Vagina (tissue), 2 donors: ENCODE measurements at regions not wholly inside any gene's neighbourhood (a gene's known extent, or its start where the extent isn't known, plus 50 kb on each side); places are given as distances from the start of the nearest gene placed in this dataset.

Source experiments
- CTCF ChIP-seq, 3 experiments: fragments of 450-650 bp in 2 of 3; fragments of 200-600 bp in 1 of 3; sonication (generic) in 1 of 3; IDR thresholded peaks; one replicate each; pipeline ENCODE4 v1.5.1; 2017 to 2019; ENCODE audit warnings: antibody characterized with exemption in 3 of 3, mild to moderate bottlenecking in 2 of 3, moderate library complexity in 2 of 3
- POLR2AphosphoS5 ChIP-seq, 2 donors: sonication (generic); formaldehyde crosslinking; IDR thresholded peaks; one replicate each; pipeline ENCODE4 v1.9.0; 2017; ENCODE audit warnings: antibody characterized with exemption in 2 of 2, mild to moderate bottlenecking in 2 of 2, low read depth in 1 of 2; ENCODE audit not compliant: insufficient read depth in 1 of 2

GRCh38 chr5:57956636-57957035 is 474.0 kb upstream of the ACTBL2 start:
- TF ChIP-seq POLR2AphosphoS5 (IDR thresholded peaks at IDR 0.05; ENCODE audit: insufficient read depth in 1 of 2, low read depth in 1 of 2) (no peak), CTCF (IDR thresholded peaks at IDR 0.05) (no peak)
